OCI-LY3 (cell line): ENCODE measurements at regions not wholly inside any gene's neighbourhood (a gene's known extent, or its start where the extent isn't known, plus 50 kb on each side); places are given as distances from the start of the nearest gene placed in this dataset.

Experiments
- EZH2phosphoT487 ChIP-seq: fragments of 200-600 bp; shearing (Covaris generic); IDR thresholded peaks from 2 replicates; pipeline ENCODE4 v1.6.1; 2018; ENCODE audit warnings: antibody characterized with exemption, mixed run types, low read depth
- TF ChIP-seq, protein P1 (sequence below): fragments of 200-600, 300-600 bp; sonication (generic); IDR thresholded peaks from 2 replicates; pipeline ENCODE4 v1.5.1; 2014; ENCODE audit warnings: antibody characterized with exemption, low read length, low read depth

DNA sequence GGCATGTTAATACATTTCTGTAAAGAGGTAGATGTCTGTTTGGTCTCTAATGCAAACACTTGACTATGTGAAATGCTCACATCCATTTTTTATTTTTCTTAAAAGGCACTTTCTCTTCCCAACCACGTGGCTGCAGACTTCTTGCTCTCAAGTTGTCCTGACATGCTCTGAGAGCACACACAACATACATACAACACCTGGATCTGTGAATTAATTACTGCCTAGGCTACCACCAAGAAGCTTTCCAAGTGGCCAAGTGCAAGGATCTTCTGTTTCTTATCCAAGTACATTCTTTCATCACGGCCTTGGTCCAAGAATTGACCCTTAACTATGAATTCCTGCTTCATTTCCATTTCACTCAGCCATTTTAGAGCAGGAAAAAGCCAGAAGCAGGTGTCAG lies 110.8 kb downstream of the SPRY1 start:
- TF ChIP-seq, protein P1, sequence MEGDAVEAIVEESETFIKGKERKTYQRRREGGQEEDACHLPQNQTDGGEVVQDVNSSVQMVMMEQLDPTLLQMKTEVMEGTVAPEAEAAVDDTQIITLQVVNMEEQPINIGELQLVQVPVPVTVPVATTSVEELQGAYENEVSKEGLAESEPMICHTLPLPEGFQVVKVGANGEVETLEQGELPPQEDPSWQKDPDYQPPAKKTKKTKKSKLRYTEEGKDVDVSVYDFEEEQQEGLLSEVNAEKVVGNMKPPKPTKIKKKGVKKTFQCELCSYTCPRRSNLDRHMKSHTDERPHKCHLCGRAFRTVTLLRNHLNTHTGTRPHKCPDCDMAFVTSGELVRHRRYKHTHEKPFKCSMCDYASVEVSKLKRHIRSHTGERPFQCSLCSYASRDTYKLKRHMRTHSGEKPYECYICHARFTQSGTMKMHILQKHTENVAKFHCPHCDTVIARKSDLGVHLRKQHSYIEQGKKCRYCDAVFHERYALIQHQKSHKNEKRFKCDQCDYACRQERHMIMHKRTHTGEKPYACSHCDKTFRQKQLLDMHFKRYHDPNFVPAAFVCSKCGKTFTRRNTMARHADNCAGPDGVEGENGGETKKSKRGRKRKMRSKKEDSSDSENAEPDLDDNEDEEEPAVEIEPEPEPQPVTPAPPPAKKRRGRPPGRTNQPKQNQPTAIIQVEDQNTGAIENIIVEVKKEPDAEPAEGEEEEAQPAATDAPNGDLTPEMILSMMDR, result no peak
- no peak for TF ChIP-seq EZH2phosphoT487
